Ectodermal cell (in vitro differentiated cells): ENCODE measurements at regions not wholly inside any gene's neighbourhood (a gene's known extent, or its start where the extent isn't known, plus 50 kb on each side); places are given as distances from the start of the nearest gene placed in this dataset.

ENCODE experiments used
- H3K27ac ChIP-seq: 2 replicates; pipeline ENCODE4 v1.7.0; 2013; ENCODE audit warnings: mild to moderate bottlenecking, low read depth, low read length; ENCODE audit not compliant: insufficient read depth, poor library complexity, severe bottlenecking
- H3K27me3 ChIP-seq: 2 replicates; pipeline ENCODE4 v1.7.0; 2013; ENCODE audit warnings: mild to moderate bottlenecking, low read length; ENCODE audit not compliant: insufficient read depth, control insufficient read depth, poor library complexity, severe bottlenecking
- H3K36me3 ChIP-seq: one replicate; pipeline ENCODE4 v1.7.0; 2013; ENCODE audit warnings: low read length; ENCODE audit not compliant: control insufficient read depth, insufficient read depth
- H3K4me1 ChIP-seq: one replicate; pipeline ENCODE4 v1.7.0; 2013; ENCODE audit warnings: low read length; ENCODE audit not compliant: control insufficient read depth, insufficient read depth
- H3K4me3 ChIP-seq: 2 replicates; pipeline ENCODE4 v1.7.0; 2013; ENCODE audit warnings: low read depth, low read length, control low read depth; ENCODE audit not compliant: insufficient read depth
- H3K9me3 ChIP-seq: 2 replicates; pipeline ENCODE4 v1.7.0; 2013; ENCODE audit warnings: mild to moderate bottlenecking, low read length, moderate library complexity; ENCODE audit not compliant: control insufficient read depth
- WGBS, 2 experiments: methylation state at CpG; one replicate each; pipeline ENCODE4 v1.1.7; 2013; ENCODE audit warnings: missing lambda C conversion rate in 2 of 2; 5-methylcytosine and 5-hydroxymethylcytosine counted together

GRCh38 chr5:9878206-9878605 is 248.1 kb upstream of the TAS2R1 start:
- no peaks in the 10 kb centered on the region for H3K9me3 ChIP-seq
- H3K4me3 ChIP-seq = no peak overlapping the region
- no peaks in the 10 kb centered on the region for H3K27me3 ChIP-seq
- no peaks in the 10 kb centered on the region for H3K36me3 ChIP-seq
- H3K4me1 ChIP-seq = no peaks in the 10 kb centered on the region
- H3K27ac ChIP-seq = no peak overlapping the region
- 95 to 97% methylated on average over 5 of the region's 5 CpGs for WGBS, 2 experiments

- WGBS, 2 experiments = 93 to 96% methylated on average over 4 of the region's 4 CpGs
- no peak overlapping the region for H3K27ac ChIP-seq
These were observed 247.3 kb upstream of the TAS2R1 start for GRCh38 chr5:9877488-9877887.

DNA sequence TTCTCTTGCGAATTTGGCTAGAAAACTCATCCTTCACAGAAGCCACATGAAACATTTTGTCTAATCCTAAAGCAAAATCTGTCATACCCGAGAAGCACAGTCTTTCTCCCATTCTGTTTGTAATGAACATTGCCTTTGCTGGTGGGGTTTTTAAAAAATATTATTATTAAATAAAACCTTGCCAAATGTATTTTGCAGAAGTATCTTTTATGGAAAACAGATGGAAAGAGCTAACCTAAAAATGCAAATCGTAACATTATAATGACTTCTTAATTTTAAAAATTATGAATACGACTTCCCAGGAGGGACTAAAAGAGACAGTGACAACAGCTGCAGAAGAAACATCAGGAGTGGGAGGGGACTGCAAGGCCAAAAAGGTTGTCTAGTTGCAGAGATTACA is 246.3 kb upstream of the TAS2R1 start:
- Histone ChIP-seq H3K4me1 (no peaks in the 10 kb centered on the region), H3K27ac (no peak overlapping the region), H3K9me3 (no peaks in the 10 kb centered on the region), H3K36me3 (no peaks in the 10 kb centered on the region), H3K27me3 (no peaks in the 10 kb centered on the region), H3K4me3 (no peak overlapping the region)
- 89 to 97% methylated on average over 2 to 4 of the region's 4 CpGs for WGBS, 2 experiments

More at GRCh38 chr5:9877488-9877887, 247.3 kb upstream of the TAS2R1 start:
- Histone ChIP-seq H3K9me3 (no peaks in the 10 kb centered on the region), H3K4me3 (no peak overlapping the region), H3K4me1 (no peaks in the 10 kb centered on the region), H3K36me3 (no peaks in the 10 kb centered on the region), H3K27me3 (no peaks in the 10 kb centered on the region)

- no peaks in the 10 kb centered on the region for H3K27me3 ChIP-seq
- H3K27ac ChIP-seq = no peak overlapping the region
- H3K4me3 ChIP-seq = no peak overlapping the region
- no peaks in the 10 kb centered on the region for H3K9me3 ChIP-seq
- WGBS, 2 experiments = 94 to 96% methylated on average over 1 to 2 of the region's 2 CpGs
- H3K4me1 ChIP-seq = no peaks in the 10 kb centered on the region
- H3K36me3 ChIP-seq = no peaks in the 10 kb centered on the region
These were observed 239.6 kb upstream of the TAS2R1 start for GRCh38 chr5:9869616-9870288.

DNA sequence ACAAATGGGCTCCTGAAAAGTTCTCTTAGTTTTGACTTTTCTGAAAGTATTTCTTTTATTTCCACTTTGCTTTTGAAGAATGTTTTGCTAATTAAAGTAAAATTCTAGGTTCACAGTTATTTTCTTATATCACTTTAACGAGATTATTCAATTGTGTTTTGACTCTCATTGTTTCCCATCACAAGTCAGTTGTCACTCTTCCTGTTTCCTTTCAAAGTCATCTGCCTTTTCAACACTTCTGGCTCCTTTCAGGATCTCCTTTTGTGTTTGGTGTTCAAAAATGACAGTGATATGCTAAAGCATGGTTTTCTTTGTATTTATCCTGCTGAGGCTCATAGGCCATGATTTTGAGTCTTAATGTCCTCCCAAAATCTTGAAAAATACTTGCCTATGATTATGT is 235.4 kb upstream of the TAS2R1 start:
- H3K27me3 ChIP-seq = no peaks in the 10 kb centered on the region
- no peaks in the 10 kb centered on the region for H3K36me3 ChIP-seq
- WGBS, 2 experiments = 91 to 94% methylated on average over 1 of the region's 1 CpG
- H3K27ac ChIP-seq = no peak overlapping the region
- no peak overlapping the region for H3K4me3 ChIP-seq
- no peaks in the 10 kb centered on the region for H3K4me1 ChIP-seq
- no peaks in the 10 kb centered on the region for H3K9me3 ChIP-seq

- Histone ChIP-seq H3K4me3 (no peak overlapping the region), H3K9me3 (no peaks in the 10 kb centered on the region), H3K27ac (no peak overlapping the region), H3K36me3 (no peaks in the 10 kb centered on the region), H3K4me1 (no peaks in the 10 kb centered on the region), H3K27me3 (no peaks in the 10 kb centered on the region)
- WGBS, 2 experiments = 93 to 95% methylated on average over 3 of the region's 3 CpGs
These were observed 234.6 kb upstream of the TAS2R1 start for GRCh38 chr5:9864791-9865190.

GRCh38 chr5:9863486-9863885 is 233.3 kb upstream of the TAS2R1 start:
- H3K4me3 ChIP-seq = no peak overlapping the region
- no peak overlapping the region for H3K27ac ChIP-seq
- H3K36me3 ChIP-seq = no peaks in the 10 kb centered on the region
- 94 to 95% methylated on average over 6 of the region's 6 CpGs for WGBS, 2 experiments
- no peaks in the 10 kb centered on the region for H3K4me1 ChIP-seq
- H3K27me3 ChIP-seq = no peaks in the 10 kb centered on the region
- no peaks in the 10 kb centered on the region for H3K9me3 ChIP-seq

DNA sequence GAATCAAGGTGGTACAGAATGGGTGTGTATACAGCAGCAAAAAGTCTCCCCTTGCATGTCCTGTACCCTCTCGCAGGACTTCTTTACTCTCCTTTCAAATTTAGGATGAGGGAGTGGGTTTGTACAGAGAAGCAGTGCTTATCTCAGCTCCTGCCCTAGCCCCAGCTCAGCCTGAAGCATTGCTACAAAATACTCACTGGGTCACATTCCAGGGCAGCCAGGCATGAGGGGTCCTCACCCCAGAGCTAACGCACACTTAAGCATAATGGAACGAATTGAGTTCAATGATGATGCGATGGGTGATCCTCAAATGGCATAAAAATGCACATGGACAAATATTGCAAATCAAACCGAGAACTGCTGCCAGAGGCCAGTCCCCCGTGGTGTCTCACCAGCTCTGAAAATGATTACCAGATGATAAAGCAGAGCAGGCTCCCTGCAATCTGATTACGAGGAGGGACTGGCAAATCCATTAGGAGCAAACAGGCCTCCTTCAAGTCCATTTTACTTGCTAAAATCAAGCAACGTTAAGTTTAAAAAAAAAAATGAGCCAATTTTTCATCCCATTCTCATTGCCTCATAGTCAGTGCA is 231.6 kb upstream of the TAS2R1 start:
- H3K27me3 ChIP-seq = no peaks in the 10 kb centered on the region
- H3K4me3 ChIP-seq = no peak overlapping the region
- H3K4me1 ChIP-seq = no peaks in the 10 kb centered on the region
- no peaks in the 10 kb centered on the region for H3K9me3 ChIP-seq
- H3K36me3 ChIP-seq = no peaks in the 10 kb centered on the region
- no peak overlapping the region for H3K27ac ChIP-seq
- 90 to 91% methylated on average over 8 of the region's 8 CpGs for WGBS, 2 experiments

GRCh38 chr5:9859808-9860207 is 229.7 kb upstream of the TAS2R1 start:
- Histone ChIP-seq H3K4me1 (no peaks in the 10 kb centered on the region), H3K27ac (no peak overlapping the region), H3K36me3 (no peaks in the 10 kb centered on the region), H3K27me3 (no peaks in the 10 kb centered on the region), H3K4me3 (no peak overlapping the region), H3K9me3 (no peaks in the 10 kb centered on the region)
- 86 to 89% methylated on average over 1 of the region's 1 CpG for WGBS, 2 experiments

- Histone ChIP-seq H3K4me3 (no peak overlapping the region), H3K36me3 (no peaks in the 10 kb centered on the region), H3K27me3 (no peaks in the 10 kb centered on the region), H3K4me1 (no peaks in the 10 kb centered on the region), H3K27ac (no peak overlapping the region), H3K9me3 (no peaks in the 10 kb centered on the region)
- WGBS, 2 experiments = 91 to 96% methylated on average over 3 of the region's 3 CpGs
These were observed 227.9 kb upstream of the TAS2R1 start for GRCh38 chr5:9858043-9858442.
